Tibial artery (tissue), 4 donors: ENCODE measurements at regions not wholly inside any gene's neighbourhood (a gene's known extent, or its start where the extent isn't known, plus 50 kb on each side); places are given as distances from the start of the nearest gene placed in this dataset.

Experiments used
- DNase-seq, 2 donors: peaks; one replicate each; pipeline ENCODE4 v3.0.0-alpha.2; 2019
- H3K27ac ChIP-seq, 2 donors: fragments of 200-600 bp; sonication (generic) in 1 of 2; 1 replicate in 1 of 2; 2 replicates in 1 of 2; pipeline ENCODE4 v1.5.1; 2018 to 2019; ENCODE audit warnings: mild to moderate bottlenecking in 1 of 2
- H3K27me3 ChIP-seq, 2 donors: fragments of 200-600 bp; sonication (generic) in 1 of 2; one replicate each; pipeline versions ENCODE4 v1.5.1 to v1.6.0; 2016 to 2019
- H3K36me3 ChIP-seq, 3 donors: fragments of 200-600 bp; sonication (generic) in 2 of 3; one replicate each; pipeline ENCODE4 v1.5.1; 2016 to 2019; ENCODE audit warnings: mild to moderate bottlenecking in 2 of 3
- H3K4me1 ChIP-seq, 4 donors: fragments of 200-600 bp; sonication (generic) in 2 of 4; 1 replicate in 3 of 4; 2 replicates in 1 of 4; pipeline ENCODE4 v1.5.1; 2016 to 2019
- H3K4me3 ChIP-seq, 2 donors: fragments of 200-600 bp; sonication (generic) in 1 of 2; 1 replicate in 1 of 2; 2 replicates in 1 of 2; pipeline ENCODE4 v1.5.1; 2018 to 2019; ENCODE audit warnings: mild to moderate bottlenecking in 2 of 2
- H3K9me3 ChIP-seq, 3 donors: fragments of 200-600 bp; sonication (generic) in 1 of 3; one replicate each; pipeline ENCODE4 v1.5.1; 2016 to 2019
- intact Hi-C: fragments of 100-400 bp; cut with DNase I; formaldehyde crosslinking; loops from one replicate; pipeline ENCODE4 v1.15.0; 2023; ENCODE audit warnings: low total_unique reads
- TF ChIP-seq, protein P1 (sequence below), 2 experiments: fragments of 200-600 bp in 1 of 2; fragments of 450-650 bp in 1 of 2; IDR thresholded peaks; one replicate each; pipeline ENCODE4 v1.5.1; 2017 to 2019; ENCODE audit warnings: antibody characterized with exemption in 2 of 2, mild to moderate bottlenecking in 1 of 2, moderate library complexity in 1 of 2

DNA sequence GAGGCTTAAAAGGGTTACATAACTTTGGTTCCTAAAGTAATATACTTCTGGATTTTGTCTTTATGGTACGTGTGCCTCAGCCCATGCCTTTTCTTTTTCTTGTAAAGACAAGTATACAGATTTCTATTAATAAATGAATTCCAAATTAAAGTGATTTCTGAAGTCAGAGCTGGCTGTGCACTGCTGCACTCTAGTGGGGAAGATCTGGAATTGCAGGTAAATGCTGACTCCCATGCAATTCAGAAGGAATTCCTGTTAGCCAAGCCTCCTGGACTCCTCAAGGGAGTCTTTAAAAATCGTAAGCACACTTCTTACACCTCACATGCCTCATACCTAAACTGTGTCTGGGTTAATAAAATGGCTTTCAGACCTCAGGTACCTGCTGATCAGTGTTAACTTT, 118.4 kb upstream of the SLC7A1 start:
- intact Hi-C loops: no loop called here
- Histone ChIP-seq H3K36me3 (no peaks in the 10 kb centered on the region), H3K27me3 (peaks cover 0 to 6% of the 10 kb centered on the region in 2 donors), H3K4me1 (no peaks in the 10 kb centered on the region), H3K9me3 (peaks cover 0 to 8% (median 6%) of the 10 kb centered on the region in 3 donors), H3K4me3 (no peak overlapping the region), H3K27ac (no peak overlapping the region)
- TF ChIP-seq, protein P1, sequence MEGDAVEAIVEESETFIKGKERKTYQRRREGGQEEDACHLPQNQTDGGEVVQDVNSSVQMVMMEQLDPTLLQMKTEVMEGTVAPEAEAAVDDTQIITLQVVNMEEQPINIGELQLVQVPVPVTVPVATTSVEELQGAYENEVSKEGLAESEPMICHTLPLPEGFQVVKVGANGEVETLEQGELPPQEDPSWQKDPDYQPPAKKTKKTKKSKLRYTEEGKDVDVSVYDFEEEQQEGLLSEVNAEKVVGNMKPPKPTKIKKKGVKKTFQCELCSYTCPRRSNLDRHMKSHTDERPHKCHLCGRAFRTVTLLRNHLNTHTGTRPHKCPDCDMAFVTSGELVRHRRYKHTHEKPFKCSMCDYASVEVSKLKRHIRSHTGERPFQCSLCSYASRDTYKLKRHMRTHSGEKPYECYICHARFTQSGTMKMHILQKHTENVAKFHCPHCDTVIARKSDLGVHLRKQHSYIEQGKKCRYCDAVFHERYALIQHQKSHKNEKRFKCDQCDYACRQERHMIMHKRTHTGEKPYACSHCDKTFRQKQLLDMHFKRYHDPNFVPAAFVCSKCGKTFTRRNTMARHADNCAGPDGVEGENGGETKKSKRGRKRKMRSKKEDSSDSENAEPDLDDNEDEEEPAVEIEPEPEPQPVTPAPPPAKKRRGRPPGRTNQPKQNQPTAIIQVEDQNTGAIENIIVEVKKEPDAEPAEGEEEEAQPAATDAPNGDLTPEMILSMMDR (IDR thresholded peaks at IDR 0.05): peak; percentile 21 to 27
- DNase-seq: no peak

DNA sequence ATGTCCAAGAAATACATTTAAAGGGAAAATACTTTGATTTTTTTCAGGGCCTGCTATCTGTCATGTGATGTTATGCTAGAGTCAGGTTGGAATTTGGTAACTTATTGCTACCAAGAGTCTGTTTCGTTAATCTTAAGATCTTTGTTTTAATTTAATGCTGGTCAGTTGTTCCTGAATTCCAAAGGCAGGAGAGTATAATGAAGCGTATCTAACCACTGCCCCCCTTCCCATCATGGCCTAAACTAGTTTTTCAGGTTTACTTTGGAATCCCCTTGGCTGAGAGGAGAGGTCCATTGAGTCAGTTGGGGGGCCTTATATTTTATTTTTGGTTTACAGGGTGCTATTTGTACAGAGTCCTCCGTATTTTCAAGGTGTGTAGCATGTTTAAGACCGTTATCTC, 116.3 kb upstream of the SLC7A1 start:
- H3K9me3 ChIP-seq: peaks cover 0 to 8% (median 6%) of the 10 kb centered on the region in 3 donors
- no peaks in the 10 kb centered on the region for H3K4me1 ChIP-seq
- no peak for DNase-seq
- H3K36me3 ChIP-seq: no peaks in the 10 kb centered on the region
- intact Hi-C loops: no loop called here
- TF ChIP-seq, protein P1 (IDR thresholded peaks at IDR 0.05): no peak
- no peak overlapping the region for H3K4me3 ChIP-seq
- H3K27ac ChIP-seq: no peak overlapping the region
- peaks cover 0 to 6% of the 10 kb centered on the region in 2 donors for H3K27me3 ChIP-seq

DNA sequence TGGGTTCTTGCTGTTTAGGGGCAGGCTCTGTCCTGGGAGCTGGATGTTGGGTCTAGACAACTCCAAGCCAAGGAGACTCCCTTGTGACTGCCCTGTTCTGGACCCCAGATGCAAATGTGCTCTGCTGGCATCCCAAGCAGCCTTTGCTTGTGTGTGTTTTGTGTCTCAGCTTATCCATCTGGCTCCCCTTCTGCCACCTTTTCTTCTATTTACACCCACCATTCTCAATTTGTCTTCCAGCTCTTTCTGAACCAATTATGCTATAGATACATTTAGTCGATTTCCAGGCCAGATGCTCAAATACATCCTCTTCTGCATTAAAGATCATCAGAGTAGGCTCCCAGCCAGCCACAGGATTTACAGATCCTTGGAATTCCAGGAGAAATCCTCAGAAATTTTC, 115.0 kb upstream of the SLC7A1 start:
- H3K27ac ChIP-seq: no peak overlapping the region
- intact Hi-C loops: no loop called here
- H3K36me3 ChIP-seq: no peaks in the 10 kb centered on the region
- TF ChIP-seq, protein P1 (IDR thresholded peaks at IDR 0.05): no peak
- DNase-seq: no peak
- peaks cover 0 to 8% (median 6%) of the 10 kb centered on the region in 3 donors for H3K9me3 ChIP-seq
- H3K27me3 ChIP-seq: peaks cover 0 to 6% of the 10 kb centered on the region in 2 donors
- H3K4me1 ChIP-seq: no peaks in the 10 kb centered on the region
- H3K4me3 ChIP-seq: no peak overlapping the region

DNA sequence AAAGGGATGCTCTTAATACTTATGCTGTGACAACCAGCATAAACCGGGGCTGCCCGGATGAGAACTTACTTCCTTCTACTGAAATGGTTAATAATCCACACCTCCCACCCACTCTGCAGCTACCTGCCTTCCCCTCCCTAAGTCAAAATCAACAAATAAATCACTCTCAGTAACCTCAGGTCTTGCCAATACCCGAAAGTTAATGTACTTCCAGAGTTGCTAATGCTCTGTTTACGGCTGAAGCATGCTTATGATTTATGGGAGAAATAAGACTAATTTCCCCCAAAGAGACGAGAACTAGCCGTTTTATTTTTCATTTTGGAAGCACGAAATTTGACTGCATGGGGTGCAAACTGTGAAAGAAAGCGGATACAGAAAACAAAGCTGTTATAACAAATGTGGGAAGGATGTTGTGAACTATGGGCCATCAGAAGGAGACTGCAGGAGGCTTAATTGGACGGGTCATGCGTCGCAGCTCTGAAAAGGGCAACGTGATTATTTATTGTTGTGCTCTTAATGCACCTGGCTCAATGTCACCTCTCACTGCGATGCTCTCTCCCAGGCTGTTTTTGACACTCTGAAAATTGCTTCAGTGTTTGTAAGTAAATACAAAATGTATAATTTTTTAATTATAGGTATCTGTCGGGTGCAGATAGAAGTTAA, 114.0 kb upstream of the SLC7A1 start:
- TF ChIP-seq, protein P1 (IDR thresholded peaks at IDR 0.05): no peak
- no peaks in the 10 kb centered on the region for H3K36me3 ChIP-seq
- no peak for DNase-seq
- H3K4me3 ChIP-seq: no peak overlapping the region
- intact Hi-C loops: loop anchor here (5.0 kb wide), 1 partner anchor 202 kb away; no protein-coding TSS in a partner anchor
- H3K27ac ChIP-seq: no peak overlapping the region
- peaks cover 0 to 5% of the 10 kb centered on the region in 2 donors for H3K27me3 ChIP-seq
- H3K4me1 ChIP-seq: no peaks in the 10 kb centered on the region
- H3K9me3 ChIP-seq: peaks cover 0 to 8% (median 6%) of the 10 kb centered on the region in 3 donors

DNA sequence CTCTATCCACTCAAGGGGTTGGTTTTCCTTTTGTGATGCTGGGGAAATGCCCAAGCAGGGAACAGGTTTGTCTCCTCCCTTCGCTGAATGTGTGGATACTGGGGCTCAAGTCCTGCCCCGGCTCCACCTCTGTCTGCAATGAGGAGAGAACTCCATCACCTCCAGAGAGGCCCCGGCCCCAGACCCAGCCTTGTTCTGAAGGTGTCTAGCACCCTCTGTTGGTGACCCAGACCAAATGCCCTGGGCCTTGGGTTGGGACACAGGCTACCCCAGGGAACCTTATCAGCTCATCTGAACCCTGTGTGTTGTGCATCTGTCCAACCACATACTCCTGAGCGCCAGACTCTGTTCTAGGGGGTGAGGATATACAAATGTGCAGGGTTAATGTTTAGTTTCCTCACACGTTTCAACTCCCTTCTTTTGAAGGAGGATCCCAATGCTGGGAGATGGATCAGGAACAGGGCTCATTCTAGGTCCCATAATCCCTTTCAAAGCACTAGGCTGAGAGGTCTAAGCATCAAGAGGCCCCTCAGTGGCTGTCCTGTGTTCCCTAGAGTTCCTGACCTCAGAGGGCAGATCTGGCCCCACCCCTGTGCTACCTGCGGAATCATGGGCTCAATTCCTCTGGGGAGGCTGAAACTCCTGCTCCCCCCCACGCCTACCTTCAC, 112.5 kb upstream of the SLC7A1 start:
- peaks cover 0 to 3% (median under 1%) of the 10 kb centered on the region in 4 donors for H3K4me1 ChIP-seq
- intact Hi-C loops: loop anchor here (5.0 kb wide), 1 partner anchor 201 kb away; no protein-coding TSS in a partner anchor
- no peaks in the 10 kb centered on the region for H3K36me3 ChIP-seq
- H3K27me3 ChIP-seq: no peaks in the 10 kb centered on the region
- H3K27ac ChIP-seq: no peak overlapping the region
- H3K9me3 ChIP-seq: no peaks in the 10 kb centered on the region
- no peak overlapping the region for H3K4me3 ChIP-seq
- no peak for DNase-seq
- TF ChIP-seq, protein P1 (IDR thresholded peaks at IDR 0.05): peak; percentile 37 to 42
